GM21390 (cell line): ENCODE measurements at regions not wholly inside any gene's neighbourhood (a gene's known extent, or its start where the extent isn't known, plus 50 kb on each side); places are given as distances from the start of the nearest gene placed in this dataset.
"Not testable (repeated sequence)": the region's sequence is repeated elsewhere in the genome, so short reads cannot be mapped to it uniquely, and the experiment has no call there.

Experiments
- ATAC-seq: cut with Tn5 transposase; IDR thresholded peaks from one replicate; pipeline ENCODE4 v1.9.1; 2021; ENCODE audit not compliant: unreplicated experiment

GRCh38 chr5:164466033-164466432 is 960.6 kb downstream of the MAT2B start:
- ATAC-seq, result no peak

- no peak for ATAC-seq
Observed at GRCh38 chr5:164470312-164470711, 964.9 kb downstream of the MAT2B start.

- ATAC-seq, result no peak
Observed at GRCh38 chr5:164472165-164472564, 966.7 kb downstream of the MAT2B start.

- ATAC-seq, result no peak
Observed at GRCh38 chr5:164475339-164475977, 970.0 kb downstream of the MAT2B start.

- no peak for ATAC-seq
Observed at GRCh38 chr5:164481270-164481669, 975.9 kb downstream of the MAT2B start.

GRCh38 chr5:164482351-164482750 is 976.9 kb downstream of the MAT2B start:
- no peak for ATAC-seq

- no peak for ATAC-seq
Observed at GRCh38 chr5:164484948-164485347, 979.5 kb downstream of the MAT2B start.

GRCh38 chr5:164487939-164488338 is 982.5 kb downstream of the MAT2B start:
- no peak for ATAC-seq

GRCh38 chr5:164497311-164498064 is 992.1 kb downstream of the MAT2B start:
- ATAC-seq, result no peak

GRCh38 chr5:164498438-164498837 is 993.0 kb downstream of the MAT2B start:
- no peak for ATAC-seq

GRCh38 chr5:164500856-164501255 is 995.4 kb downstream of the MAT2B start:
- no peak for ATAC-seq

- ATAC-seq, result no peak
Observed at GRCh38 chr5:164501344-164501743, 995.9 kb downstream of the MAT2B start.

GRCh38 chr5:164504141-164504772 is 998.8 kb downstream of the MAT2B start:
- peak; percentile 81 for ATAC-seq

- ATAC-seq, result no peak
Observed at GRCh38 chr5:164505791-164506190, 1000.4 kb downstream of the MAT2B start.

GRCh38 chr5:164518067-164518740 is 1012.8 kb downstream of the MAT2B start:
- no peak for ATAC-seq

- no peak for ATAC-seq
Observed at GRCh38 chr5:164518741-164519080, 1013.3 kb downstream of the MAT2B start.

- ATAC-seq, result no peak
Observed at GRCh38 chr5:164532235-164532900, 1026.9 kb downstream of the MAT2B start.

GRCh38 chr5:164533426-164533825 is 1028.0 kb downstream of the MAT2B start:
- not testable (repeated sequence) for ATAC-seq

- no peak for ATAC-seq
Observed at GRCh38 chr5:164540174-164540573, 1034.8 kb downstream of the MAT2B start.

GRCh38 chr5:164545507-164545906 is 1040.1 kb downstream of the MAT2B start:
- no peak for ATAC-seq

GRCh38 chr5:164553851-164554250 is 1048.4 kb downstream of the MAT2B start:
- no peak for ATAC-seq
